HepG2 (cell line): ENCODE measurements at regions not wholly inside any gene's neighbourhood (a gene's known extent, or its start where the extent isn't known, plus 50 kb on each side); places are given as distances from the start of the nearest gene placed in this dataset.

Experiments used
- ATF7-NPFF ChIP-seq: sonication (generic); formaldehyde crosslinking; IDR thresholded peaks from 2 replicates; pipeline ENCODE4 v1.8.1; 2023; ENCODE audit warnings: mild to moderate bottlenecking, low read depth, missing genetic modification reagents, moderate library complexity
- CBX2 ChIP-seq, 2 experiments: fragments of 200-600 bp in 1 of 2; sonication (generic); formaldehyde crosslinking in 1 of 2; IDR thresholded peaks; 2 replicates each; pipeline versions ENCODE4 v1.7.0 to v1.8.1; 2018 to 2022; ENCODE audit warnings: low read depth in 2 of 2, low read length in 1 of 2, mild to moderate bottlenecking in 1 of 2, missing genetic modification reagents in 1 of 2
- MTF1 ChIP-seq: sonication (generic); formaldehyde crosslinking; IDR thresholded peaks from 2 replicates; pipeline ENCODE4 v1.5.0; 2020; ENCODE audit warnings: missing genetic modification reagents
- SRF ChIP-seq: IDR thresholded peaks from 2 replicates; pipeline ENCODE4 v1.6.1; 2011; ENCODE audit warnings: mild to moderate bottlenecking, low read depth, low read length, moderate library complexity
- ZNF34 ChIP-seq: sonication (generic); formaldehyde crosslinking; IDR thresholded peaks from 2 replicates; pipeline ENCODE4 v1.4.0; 2020; ENCODE audit warnings: mild to moderate bottlenecking, missing genetic modification reagents, borderline replicate concordance
- ZNF703 ChIP-seq: sonication (generic); formaldehyde crosslinking; IDR thresholded peaks from 2 replicates; pipeline ENCODE4 v1.5.1; 2020; ENCODE audit warnings: missing genetic modification reagents, mild to moderate bottlenecking, moderate library complexity, borderline replicate concordance
- TF ChIP-seq, protein P1 (sequence below): sonication (generic); formaldehyde crosslinking; IDR thresholded peaks from 2 replicates; pipeline ENCODE4 v1.4.0; 2020; ENCODE audit warnings: low read depth, missing genetic modification reagents
- TF ChIP-seq, protein P2 (sequence below): sonication (generic); formaldehyde crosslinking; IDR thresholded peaks from 2 replicates; pipeline ENCODE4 v1.4.0; 2020; ENCODE audit warnings: missing genetic modification reagents, borderline replicate concordance
- TF ChIP-seq, protein P3 (sequence below): sonication (generic); formaldehyde crosslinking; conservative IDR thresholded peaks from 2 replicates; pipeline ENCODE4 v1.4.0; 2020; ENCODE audit warnings: mild to moderate bottlenecking, missing genetic modification reagents, moderate library complexity

DNA sequence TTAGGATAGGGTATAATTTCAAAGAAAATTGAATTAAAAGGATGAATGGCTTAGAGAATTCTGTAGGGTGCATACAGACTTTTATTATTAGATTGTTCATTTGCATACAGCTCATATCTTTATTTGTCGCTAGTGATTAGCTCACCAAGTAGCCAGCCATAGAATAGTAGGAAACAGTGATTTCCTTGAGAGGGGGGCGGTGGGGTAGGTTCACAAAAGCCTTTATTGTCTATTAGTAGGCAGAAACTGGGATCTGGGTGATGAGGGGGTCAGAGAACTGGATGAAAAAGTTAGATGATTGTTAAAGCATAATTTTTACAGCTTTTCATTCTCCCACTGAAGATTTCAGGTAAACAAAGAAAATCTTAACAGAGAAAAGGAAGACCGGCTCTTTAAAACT lies 77.6 kb upstream of the RAP2B start (continued):
- TF ChIP-seq, protein P1, sequence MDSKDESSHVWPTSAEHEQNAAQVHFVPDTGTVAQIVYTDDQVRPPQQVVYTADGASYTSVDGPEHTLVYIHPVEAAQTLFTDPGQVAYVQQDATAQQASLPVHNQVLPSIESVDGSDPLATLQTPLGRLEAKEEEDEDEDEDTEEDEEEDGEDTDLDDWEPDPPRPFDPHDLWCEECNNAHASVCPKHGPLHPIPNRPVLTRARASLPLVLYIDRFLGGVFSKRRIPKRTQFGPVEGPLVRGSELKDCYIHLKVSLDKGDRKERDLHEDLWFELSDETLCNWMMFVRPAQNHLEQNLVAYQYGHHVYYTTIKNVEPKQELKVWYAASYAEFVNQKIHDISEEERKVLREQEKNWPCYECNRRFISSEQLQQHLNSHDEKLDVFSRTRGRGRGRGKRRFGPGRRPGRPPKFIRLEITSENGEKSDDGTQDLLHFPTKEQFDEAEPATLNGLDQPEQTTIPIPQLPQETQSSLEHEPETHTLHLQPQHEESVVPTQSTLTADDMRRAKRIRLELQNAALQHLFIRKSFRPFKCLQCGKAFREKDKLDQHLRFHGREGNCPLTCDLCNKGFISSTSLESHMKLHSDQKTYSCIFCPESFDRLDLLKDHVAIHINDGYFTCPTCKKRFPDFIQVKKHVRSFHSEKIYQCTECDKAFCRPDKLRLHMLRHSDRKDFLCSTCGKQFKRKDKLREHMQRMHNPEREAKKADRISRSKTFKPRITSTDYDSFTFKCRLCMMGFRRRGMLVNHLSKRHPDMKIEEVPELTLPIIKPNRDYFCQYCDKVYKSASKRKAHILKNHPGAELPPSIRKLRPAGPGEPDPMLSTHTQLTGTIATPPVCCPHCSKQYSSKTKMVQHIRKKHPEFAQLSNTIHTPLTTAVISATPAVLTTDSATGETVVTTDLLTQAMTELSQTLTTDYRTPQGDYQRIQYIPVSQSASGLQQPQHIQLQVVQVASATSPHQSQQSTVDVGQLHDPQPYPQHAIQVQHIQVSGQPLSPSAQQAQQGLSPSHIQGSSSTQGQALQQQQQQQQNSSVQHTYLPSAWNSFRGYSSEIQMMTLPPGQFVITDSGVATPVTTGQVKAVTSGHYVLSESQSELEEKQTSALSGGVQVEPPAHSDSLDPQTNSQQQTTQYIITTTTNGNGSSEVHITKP (CRISPR knock-in tag) = no peak
- TF ChIP-seq, protein P2, sequence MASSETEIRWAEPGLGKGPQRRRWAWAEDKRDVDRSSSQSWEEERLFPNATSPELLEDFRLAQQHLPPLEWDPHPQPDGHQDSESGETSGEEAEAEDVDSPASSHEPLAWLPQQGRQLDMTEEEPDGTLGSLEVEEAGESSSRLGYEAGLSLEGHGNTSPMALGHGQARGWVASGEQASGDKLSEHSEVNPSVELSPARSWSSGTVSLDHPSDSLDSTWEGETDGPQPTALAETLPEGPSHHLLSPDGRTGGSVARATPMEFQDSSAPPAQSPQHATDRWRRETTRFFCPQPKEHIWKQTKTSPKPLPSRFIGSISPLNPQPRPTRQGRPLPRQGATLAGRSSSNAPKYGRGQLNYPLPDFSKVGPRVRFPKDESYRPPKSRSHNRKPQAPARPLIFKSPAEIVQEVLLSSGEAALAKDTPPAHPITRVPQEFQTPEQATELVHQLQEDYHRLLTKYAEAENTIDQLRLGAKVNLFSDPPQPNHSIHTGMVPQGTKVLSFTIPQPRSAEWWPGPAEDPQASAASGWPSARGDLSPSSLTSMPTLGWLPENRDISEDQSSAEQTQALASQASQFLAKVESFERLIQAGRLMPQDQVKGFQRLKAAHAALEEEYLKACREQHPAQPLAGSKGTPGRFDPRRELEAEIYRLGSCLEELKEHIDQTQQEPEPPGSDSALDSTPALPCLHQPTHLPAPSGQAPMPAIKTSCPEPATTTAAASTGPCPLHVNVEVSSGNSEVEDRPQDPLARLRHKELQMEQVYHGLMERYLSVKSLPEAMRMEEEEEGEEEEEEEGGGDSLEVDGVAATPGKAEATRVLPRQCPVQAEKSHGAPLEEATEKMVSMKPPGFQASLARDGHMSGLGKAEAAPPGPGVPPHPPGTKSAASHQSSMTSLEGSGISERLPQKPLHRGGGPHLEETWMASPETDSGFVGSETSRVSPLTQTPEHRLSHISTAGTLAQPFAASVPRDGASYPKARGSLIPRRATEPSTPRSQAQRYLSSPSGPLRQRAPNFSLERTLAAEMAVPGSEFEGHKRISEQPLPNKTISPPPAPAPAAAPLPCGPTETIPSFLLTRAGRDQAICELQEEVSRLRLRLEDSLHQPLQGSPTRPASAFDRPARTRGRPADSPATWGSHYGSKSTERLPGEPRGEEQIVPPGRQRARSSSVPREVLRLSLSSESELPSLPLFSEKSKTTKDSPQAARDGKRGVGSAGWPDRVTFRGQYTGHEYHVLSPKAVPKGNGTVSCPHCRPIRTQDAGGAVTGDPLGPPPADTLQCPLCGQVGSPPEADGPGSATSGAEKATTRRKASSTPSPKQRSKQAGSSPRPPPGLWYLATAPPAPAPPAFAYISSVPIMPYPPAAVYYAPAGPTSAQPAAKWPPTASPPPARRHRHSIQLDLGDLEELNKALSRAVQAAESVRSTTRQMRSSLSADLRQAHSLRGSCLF (CRISPR knock-in tag) = no peak
- TF ChIP-seq, protein P3, sequence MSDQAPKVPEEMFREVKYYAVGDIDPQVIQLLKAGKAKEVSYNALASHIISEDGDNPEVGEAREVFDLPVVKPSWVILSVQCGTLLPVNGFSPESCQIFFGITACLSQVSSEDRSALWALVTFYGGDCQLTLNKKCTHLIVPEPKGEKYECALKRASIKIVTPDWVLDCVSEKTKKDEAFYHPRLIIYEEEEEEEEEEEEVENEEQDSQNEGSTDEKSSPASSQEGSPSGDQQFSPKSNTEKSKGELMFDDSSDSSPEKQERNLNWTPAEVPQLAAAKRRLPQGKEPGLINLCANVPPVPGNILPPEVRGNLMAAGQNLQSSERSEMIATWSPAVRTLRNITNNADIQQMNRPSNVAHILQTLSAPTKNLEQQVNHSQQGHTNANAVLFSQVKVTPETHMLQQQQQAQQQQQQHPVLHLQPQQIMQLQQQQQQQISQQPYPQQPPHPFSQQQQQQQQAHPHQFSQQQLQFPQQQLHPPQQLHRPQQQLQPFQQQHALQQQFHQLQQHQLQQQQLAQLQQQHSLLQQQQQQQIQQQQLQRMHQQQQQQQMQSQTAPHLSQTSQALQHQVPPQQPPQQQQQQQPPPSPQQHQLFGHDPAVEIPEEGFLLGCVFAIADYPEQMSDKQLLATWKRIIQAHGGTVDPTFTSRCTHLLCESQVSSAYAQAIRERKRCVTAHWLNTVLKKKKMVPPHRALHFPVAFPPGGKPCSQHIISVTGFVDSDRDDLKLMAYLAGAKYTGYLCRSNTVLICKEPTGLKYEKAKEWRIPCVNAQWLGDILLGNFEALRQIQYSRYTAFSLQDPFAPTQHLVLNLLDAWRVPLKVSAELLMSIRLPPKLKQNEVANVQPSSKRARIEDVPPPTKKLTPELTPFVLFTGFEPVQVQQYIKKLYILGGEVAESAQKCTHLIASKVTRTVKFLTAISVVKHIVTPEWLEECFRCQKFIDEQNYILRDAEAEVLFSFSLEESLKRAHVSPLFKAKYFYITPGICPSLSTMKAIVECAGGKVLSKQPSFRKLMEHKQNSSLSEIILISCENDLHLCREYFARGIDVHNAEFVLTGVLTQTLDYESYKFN (CRISPR knock-in tag) = no peak
- no peak for TF ChIP-seq MTF1 (CRISPR knock-in tag)
- TF ChIP-seq SRF = no peak
- no peak for TF ChIP-seq ZNF703 (CRISPR knock-in tag)
- no peak for TF ChIP-seq ATF7-NPFF (CRISPR knock-in tag)
- TF ChIP-seq CBX2 (IDR thresholded peaks at IDR 0.05; ENCODE audit: low read depth, low read length) = no peak
- no peak for TF ChIP-seq CBX2 (CRISPR knock-in tag; IDR thresholded peaks at IDR 0.05; ENCODE audit: low read depth)
- no peak for TF ChIP-seq ZNF34 (CRISPR knock-in tag)
- TF ChIP-seq, all 625 proteins: peak for 0
